ENCODE measurements at regions not wholly inside any gene's neighbourhood (a gene's known extent, or its start where the extent isn't known, plus 50 kb on each side); places are given as distances from the start of the nearest gene placed in this dataset.
"Not testable (repeated sequence)": the region's sequence is repeated elsewhere in the genome, so short reads cannot be mapped to it uniquely, and the experiment has no call there.

- Histone ChIP-seq H3K4me1 (ENCODE audit: insufficient read depth, low read length, poor library complexity, severe bottlenecking) (no peaks in the 10 kb centered on the region), H3K79me2 (ENCODE audit: insufficient read depth, low read length) (no peaks in the 10 kb centered on the region), H3K9ac (ENCODE audit: low read depth, low read length, poor library complexity, severe bottlenecking) (no peak overlapping the region), H3K27me3 (ENCODE audit: insufficient read depth, low read length, poor library complexity, severe bottlenecking) (no peaks in the 10 kb centered on the region), H3K4me2 (ENCODE audit: low read depth, low read length, poor library complexity, severe bottlenecking) (no peak overlapping the region), H3K9me3 (ENCODE audit: insufficient read depth, low read depth, low read length) (no peaks in the 10 kb centered on the region), H4K20me1 (ENCODE audit: insufficient read depth, low read length, poor library complexity, severe bottlenecking) (no peaks in the 10 kb centered on the region), H3K36me3 (ENCODE audit: insufficient read depth, low read length) (no peaks in the 10 kb centered on the region), H3K9me2 (replicated peaks; ENCODE audit: low read depth, low read length) (no peaks in the 10 kb centered on the region), H3K4me3 (ENCODE audit: low read length, poor library complexity, severe bottlenecking) (no peak overlapping the region), H2AFZ (ENCODE audit: low read length) (no peak overlapping the region), H3F3A (ENCODE audit: low read depth) (no peaks in the 10 kb centered on the region)
- no peak for TF ChIP-seq EZH2phosphoT487 (IDR thresholded peaks at IDR 0.05; ENCODE audit: borderline replicate concordance)
- TF ChIP-seq CTCF (conservative IDR thresholded peaks at IDR 0.05; ENCODE audit: low read length), result no peak
Measured at GRCh38 chr5:71816307-71816706, 97.2 kb downstream of the CARTPT start.

- Histone ChIP-seq H2AFZ (ENCODE audit: low read length) (no peak overlapping the region), H3K4me3 (ENCODE audit: low read length, poor library complexity, severe bottlenecking) (no peak overlapping the region), H3K36me3 (ENCODE audit: insufficient read depth, low read length) (no peaks in the 10 kb centered on the region), H3K4me2 (ENCODE audit: low read depth, low read length, poor library complexity, severe bottlenecking) (no peak overlapping the region), H3K9me2 (replicated peaks; ENCODE audit: low read depth, low read length) (no peaks in the 10 kb centered on the region), H3F3A (ENCODE audit: low read depth) (no peaks in the 10 kb centered on the region), H4K20me1 (ENCODE audit: insufficient read depth, low read length, poor library complexity, severe bottlenecking) (no peaks in the 10 kb centered on the region), H3K9ac (ENCODE audit: low read depth, low read length, poor library complexity, severe bottlenecking) (no peak overlapping the region), H3K9me3 (ENCODE audit: insufficient read depth, low read depth, low read length) (no peaks in the 10 kb centered on the region), H3K27me3 (ENCODE audit: insufficient read depth, low read length, poor library complexity, severe bottlenecking) (no peaks in the 10 kb centered on the region), H3K4me1 (ENCODE audit: insufficient read depth, low read length, poor library complexity, severe bottlenecking) (no peaks in the 10 kb centered on the region), H3K79me2 (ENCODE audit: insufficient read depth, low read length) (no peaks in the 10 kb centered on the region)
- TF ChIP-seq CTCF (conservative IDR thresholded peaks at IDR 0.05; ENCODE audit: low read length) (no peak), EZH2phosphoT487 (IDR thresholded peaks at IDR 0.05; ENCODE audit: borderline replicate concordance) (no peak)
Measured at GRCh38 chr5:71817891-71818290, 98.8 kb downstream of the CARTPT start.

- Histone ChIP-seq H3K36me3 (ENCODE audit: insufficient read depth, low read length) (no peaks in the 10 kb centered on the region), H3K4me1 (ENCODE audit: insufficient read depth, low read length, poor library complexity, severe bottlenecking) (no peaks in the 10 kb centered on the region), H3K9ac (ENCODE audit: low read depth, low read length, poor library complexity, severe bottlenecking) (no peak overlapping the region), H3K27me3 (ENCODE audit: insufficient read depth, low read length, poor library complexity, severe bottlenecking) (no peaks in the 10 kb centered on the region), H3K79me2 (ENCODE audit: insufficient read depth, low read length) (no peaks in the 10 kb centered on the region), H3K4me3 (ENCODE audit: low read length, poor library complexity, severe bottlenecking) (no peak overlapping the region), H3F3A (ENCODE audit: low read depth) (no peaks in the 10 kb centered on the region), H4K20me1 (ENCODE audit: insufficient read depth, low read length, poor library complexity, severe bottlenecking) (no peaks in the 10 kb centered on the region), H3K9me2 (replicated peaks; ENCODE audit: low read depth, low read length) (no peaks in the 10 kb centered on the region), H2AFZ (ENCODE audit: low read length) (no peak overlapping the region), H3K4me2 (ENCODE audit: low read depth, low read length, poor library complexity, severe bottlenecking) (no peak overlapping the region), H3K9me3 (ENCODE audit: insufficient read depth, low read depth, low read length) (0 out of 2 replicates have a peak, but pooled peaks cover 3% of the 10 kb centered on the region)
- TF ChIP-seq CTCF (conservative IDR thresholded peaks at IDR 0.05; ENCODE audit: low read length) (no peak), EZH2phosphoT487 (IDR thresholded peaks at IDR 0.05; ENCODE audit: borderline replicate concordance) (no peak)
Measured at GRCh38 chr5:71821029-71821428, 102.0 kb downstream of the CARTPT start.

- H3K4me1 ChIP-seq (ENCODE audit: insufficient read depth, low read length, poor library complexity, severe bottlenecking); H3K79me2 ChIP-seq (ENCODE audit: insufficient read depth, low read length); H3K9me3 ChIP-seq (ENCODE audit: insufficient read depth, low read depth, low read length); H3K27me3 ChIP-seq (ENCODE audit: insufficient read depth, low read length, poor library complexity, severe bottlenecking); H3K9me2 ChIP-seq (replicated peaks; ENCODE audit: low read depth, low read length); H3K4me2 ChIP-seq (ENCODE audit: low read depth, low read length, poor library complexity, severe bottlenecking); H3K4me3 ChIP-seq (ENCODE audit: low read length, poor library complexity, severe bottlenecking); H3F3A ChIP-seq (ENCODE audit: low read depth); H3K36me3 ChIP-seq (ENCODE audit: insufficient read depth, low read length); H2AFZ ChIP-seq (ENCODE audit: low read length); H4K20me1 ChIP-seq (ENCODE audit: insufficient read depth, low read length, poor library complexity, severe bottlenecking); H3K9ac ChIP-seq (ENCODE audit: low read depth, low read length, poor library complexity, severe bottlenecking): not testable (repeated sequence)
Measured at GRCh38 chr5:71822065-71822464, 103.0 kb downstream of the CARTPT start.

All from Loucy (cell line).